HG03280 (cell line): ENCODE measurements at regions not wholly inside any gene's neighbourhood (a gene's known extent, or its start where the extent isn't known, plus 50 kb on each side); places are given as distances from the start of the nearest gene placed in this dataset.
"Not testable (repeated sequence)": the region's sequence is repeated elsewhere in the genome, so short reads cannot be mapped to it uniquely, and the experiment has no call there.

Experiments
- ATAC-seq: cut with Tn5 transposase; IDR thresholded peaks from one replicate; pipeline ENCODE4 v1.9.1; 2021; ENCODE audit warnings: mild to moderate bottlenecking, moderate library complexity; ENCODE audit not compliant: unreplicated experiment

- no peak for ATAC-seq
Measured at GRCh38 chr4:128536746-128537145, 249.1 kb upstream of the PGRMC2 start.

- ATAC-seq: not testable (repeated sequence)
Measured at GRCh38 chr4:128535510-128535909, 247.9 kb upstream of the PGRMC2 start.

- no peak for ATAC-seq
Measured at GRCh38 chr4:128528793-128529553, 241.4 kb upstream of the PGRMC2 start.

- no peak for ATAC-seq
Measured at GRCh38 chr4:128527946-128528576, 240.4 kb upstream of the PGRMC2 start.

- no peak for ATAC-seq
Measured at GRCh38 chr4:128527351-128527750, 239.7 kb upstream of the PGRMC2 start.

- ATAC-seq: no peak
Measured at GRCh38 chr4:128525992-128526630, 238.5 kb upstream of the PGRMC2 start.

- ATAC-seq: no peak
Measured at GRCh38 chr4:128525387-128525786, 237.8 kb upstream of the PGRMC2 start.

GRCh38 chr4:128524311-128524710, 236.7 kb upstream of the PGRMC2 start:
- ATAC-seq: no peak

GRCh38 chr4:128521648-128522111, 234.1 kb upstream of the PGRMC2 start:
- no peak for ATAC-seq

GRCh38 chr4:128521156-128521555, 233.5 kb upstream of the PGRMC2 start:
- no peak for ATAC-seq

GRCh38 chr4:128519163-128519830, 231.7 kb upstream of the PGRMC2 start:
- no peak for ATAC-seq

- ATAC-seq: peak; percentile 93
Measured at GRCh38 chr4:128517739-128518510, 230.3 kb upstream of the PGRMC2 start.

GRCh38 chr4:128517096-128517738, 229.6 kb upstream of the PGRMC2 start:
- ATAC-seq: peak; percentile 6

GRCh38 chr4:128516301-128516969, 228.8 kb upstream of the PGRMC2 start:
- ATAC-seq: peak; percentile 56

- no peak for ATAC-seq
Measured at GRCh38 chr4:128513664-128514484, 226.3 kb upstream of the PGRMC2 start.

- ATAC-seq: no peak
Measured at GRCh38 chr4:128512767-128513322, 225.2 kb upstream of the PGRMC2 start.

- no peak for ATAC-seq
Measured at GRCh38 chr4:128512161-128512560, 224.5 kb upstream of the PGRMC2 start.

- ATAC-seq: no peak
Measured at GRCh38 chr4:128510850-128511249, 223.2 kb upstream of the PGRMC2 start.
